Upper lobe of right lung (tissue), 1 donor: ENCODE measurements at regions not wholly inside any gene's neighbourhood (a gene's known extent, or its start where the extent isn't known, plus 50 kb on each side); places are given as distances from the start of the nearest gene placed in this dataset.
A peak's percentile ranks its signal among the peaks of the same experiment; 100 is the strongest.
"Not testable (repeated sequence)": the region's sequence is repeated elsewhere in the genome, so short reads cannot be mapped to it uniquely, and the experiment has no call there.

Source experiments
- ATAC-seq: fragments of 200-7000 bp; cut with Tn5 transposase; one replicate; pipeline ENCODE4 v1.9.1; 2020; ENCODE audit warnings: mild to moderate bottlenecking, moderate library complexity
- DNase-seq: peaks from one replicate; pipeline ENCODE4 v3.0.0-alpha.2; 2020
- H3K27ac ChIP-seq: fragments of 200-600 bp; one replicate; pipeline ENCODE4 v1.8.0; 2022
- H3K27me3 ChIP-seq: fragments of 200-600 bp; one replicate; pipeline ENCODE4 v1.8.0; 2022; ENCODE audit warnings: mild to moderate bottlenecking
- H3K36me3 ChIP-seq: fragments of 200-600 bp; one replicate; pipeline ENCODE4 v1.8.0; 2022
- H3K4me1 ChIP-seq: fragments of 200-600 bp; one replicate; pipeline ENCODE4 v1.8.0; 2022
- H3K4me3 ChIP-seq: fragments of 200-600 bp; one replicate; pipeline ENCODE4 v1.8.0; 2022; ENCODE audit warnings: mild to moderate bottlenecking
- H3K9me3 ChIP-seq: fragments of 200-600 bp; one replicate; pipeline ENCODE4 v1.8.0; 2022
- CTCF ChIP-seq: fragments of 200-600 bp; IDR thresholded peaks from one replicate; pipeline ENCODE4 v1.8.0; 2022; ENCODE audit warnings: antibody characterized with exemption
- intact Hi-C: fragments of 100-400 bp; cut with DNase I; formaldehyde crosslinking; loops from one replicate; pipeline ENCODE4 v1.11.0; 2022
- donor health status: DM: no; HTN: yes; CAD: no; lungs with severe emphysema.

- no peak for DNase-seq
Observed at GRCh38 chr9:124164811-124165210, 92.9 kb upstream of the NEK6 start.

GRCh38 chr9:124174433-124174832 is 83.3 kb upstream of the NEK6 start:
- no peak for TF ChIP-seq CTCF
- Histone ChIP-seq H3K4me3 (no peak overlapping the region), H3K9me3 (no peaks in the 10 kb centered on the region), H3K36me3 (no peaks in the 10 kb centered on the region), H3K4me1 (no peaks in the 10 kb centered on the region), H3K27ac (no peak overlapping the region), H3K27me3 (no peaks in the 10 kb centered on the region)
- peak; percentile 55 for ATAC-seq
- intact Hi-C loops: no loop called here
- DNase-seq: no peak

More at GRCh38 chr9:124164811-124165210, 92.9 kb upstream of the NEK6 start:
- H3K36me3 ChIP-seq: no peaks in the 10 kb centered on the region
- TF ChIP-seq CTCF: no peak
- intact Hi-C loops: no loop called here
- H3K9me3 ChIP-seq: no peaks in the 10 kb centered on the region
- no peak overlapping the region for H3K4me3 ChIP-seq
- H3K27ac ChIP-seq: no peak overlapping the region
- no peaks in the 10 kb centered on the region for H3K4me1 ChIP-seq
- peak; percentile 66 for ATAC-seq
- H3K27me3 ChIP-seq: no peaks in the 10 kb centered on the region

GRCh38 chr9:124177522-124177921 is 80.2 kb upstream of the NEK6 start:
- H3K27me3 ChIP-seq, ATAC-seq, H3K27ac ChIP-seq, intact Hi-C loops, H3K4me1 ChIP-seq, H3K36me3 ChIP-seq, DNase-seq, H3K9me3 ChIP-seq, H3K4me3 ChIP-seq: not testable (repeated sequence)

GRCh38 chr9:124179196-124180071 is 78.3 kb upstream of the NEK6 start:
- Histone ChIP-seq H3K4me1 (no peaks in the 10 kb centered on the region), H3K27ac (no peak overlapping the region), H3K36me3 (no peaks in the 10 kb centered on the region), H3K9me3 (no peaks in the 10 kb centered on the region), H3K4me3 (no peak overlapping the region), H3K27me3 (peaks cover 7% of the 10 kb centered on the region)
- ATAC-seq: no peak
- TF ChIP-seq CTCF: no peak
- no peak for DNase-seq
- intact Hi-C loops: no loop called here

- Histone ChIP-seq H3K36me3 (no peaks in the 10 kb centered on the region), H3K27ac (no peak overlapping the region), H3K27me3 (peaks cover 7% of the 10 kb centered on the region), H3K9me3 (no peaks in the 10 kb centered on the region), H3K4me3 (no peak overlapping the region), H3K4me1 (no peaks in the 10 kb centered on the region)
- DNase-seq (peak; percentile 75), ATAC-seq (peak; percentile 26)
- intact Hi-C loops: no loop called here
- TF ChIP-seq CTCF: no peak
Observed at GRCh38 chr9:124180557-124180956, 77.2 kb upstream of the NEK6 start.

- no peak for TF ChIP-seq CTCF
- no peak for ATAC-seq
Observed at GRCh38 chr9:124182741-124183140, 75.0 kb upstream of the NEK6 start.

More at GRCh38 chr9:124182741-124183140, 75.0 kb upstream of the NEK6 start:
- intact Hi-C loops: no loop called here
- Histone ChIP-seq H3K9me3 (no peaks in the 10 kb centered on the region), H3K27ac (no peak overlapping the region), H3K27me3 (peaks cover 7% of the 10 kb centered on the region), H3K36me3 (no peaks in the 10 kb centered on the region), H3K4me3 (no peak overlapping the region), H3K4me1 (no peaks in the 10 kb centered on the region)
- no peak for DNase-seq
